Activated B cell treated with CpG ODN at 0.5 μM for 24 hours (primary cell): ENCODE measurements at regions not wholly inside any gene's neighbourhood (a gene's known extent, or its start where the extent isn't known, plus 50 kb on each side); places are given as distances from the start of the nearest gene placed in this dataset.

Experiments
- ATAC-seq: fragments of 200-7000 bp; cut with Tn5 transposase; one replicate; pipeline ENCODE4 v1.10.0; 2021; ENCODE audit warnings: low read depth, mild to moderate bottlenecking, moderate library complexity
- CTCF ChIA-PET: fragments of 350-600 bp; sonication (Branson Sonifier 250); formaldehyde crosslinking; loops from one replicate; lab custom pipeline; 2021; ENCODE audit warnings: antibody characterized with exemption; lab: Charles Lee
- POLR2A ChIA-PET: fragments of 350-600 bp; sonication (Branson Sonifier 250); formaldehyde crosslinking; loops from one replicate; lab custom pipeline; 2021; ENCODE audit warnings: antibody characterized with exemption; lab: Charles Lee
- DNase-seq: peaks from one replicate; pipeline ENCODE4 v3.0.0; 2022
- H3K27ac Mint-ChIP-seq: one replicate; pipeline ENCODE4 v1.8.0; 2020; ENCODE audit warnings: mixed read lengths
- H3K27me3 Mint-ChIP-seq: one replicate; pipeline ENCODE4 v1.8.0; 2021; ENCODE audit warnings: mixed read lengths
- H3K36me3 Mint-ChIP-seq: one replicate; pipeline ENCODE4 v1.8.0; 2021; ENCODE audit warnings: low read depth, mixed read lengths
- H3K4me1 Mint-ChIP-seq: one replicate; pipeline ENCODE4 v1.8.0; 2021; ENCODE audit warnings: mixed read lengths
- H3K4me3 Mint-ChIP-seq: one replicate; pipeline ENCODE4 v1.8.0; 2020; ENCODE audit warnings: mild to moderate bottlenecking, mixed read lengths
- H3K9me3 Mint-ChIP-seq: one replicate; pipeline ENCODE4 v1.8.0; 2020; ENCODE audit warnings: mixed read lengths
- intact Hi-C: fragments of 100-400 bp; cut with micrococcal nuclease; formaldehyde crosslinking; loops from one replicate; pipeline ENCODE4 v1.15.1; 2024
- TF ChIP-seq, protein P1 (sequence below): fragments of 200-600 bp; IDR thresholded peaks from one replicate; pipeline ENCODE4 v1.8.0; 2022; ENCODE audit warnings: antibody characterized with exemption, mild to moderate bottlenecking

DNA sequence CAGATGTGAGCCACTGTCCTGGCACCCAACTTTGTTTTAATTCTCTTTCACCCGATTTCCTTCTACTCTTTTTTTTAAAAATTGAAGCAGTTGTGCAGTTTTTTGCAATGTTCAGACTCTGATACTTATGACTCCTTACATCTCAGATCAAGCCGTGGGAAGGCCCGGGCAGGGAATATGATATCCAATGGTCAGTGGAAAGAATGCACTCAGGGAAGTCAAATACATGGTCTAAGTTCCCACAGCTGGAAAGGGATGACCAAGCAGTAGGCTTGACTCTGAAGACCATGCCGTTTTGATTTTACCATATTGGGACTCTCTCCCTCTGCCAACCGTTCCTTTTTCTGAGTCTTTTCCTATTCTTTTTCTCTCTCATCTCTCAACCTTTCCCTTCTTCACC, 157.2 kb downstream of the RPLP1 start:
- peaks cover 10% of the 10 kb centered on the region for H3K27me3 Mint-ChIP-seq
- CTCF ChIA-PET, result no interaction called here

DNA sequence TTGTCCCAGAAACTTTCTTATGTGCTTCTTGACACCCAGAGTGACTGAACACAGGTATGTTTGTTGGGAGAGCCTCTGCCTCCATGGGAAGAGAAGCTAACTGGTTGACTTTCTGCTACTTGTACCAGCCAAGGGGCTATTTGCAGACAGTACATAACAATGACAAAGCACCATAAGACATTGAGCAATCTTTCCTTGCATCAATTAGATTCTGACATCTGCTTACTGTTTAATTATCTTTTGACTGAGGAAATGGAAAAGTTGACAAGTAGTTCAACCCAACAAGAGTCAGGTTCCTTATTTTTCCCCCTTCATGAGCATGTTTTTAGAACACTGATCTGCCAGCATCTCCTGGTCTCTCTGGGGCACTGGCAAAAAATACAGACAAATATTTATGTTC, 157.7 kb downstream of the RPLP1 start:
- no peaks in the 10 kb centered on the region for H3K4me1 Mint-ChIP-seq
- DNase-seq, result no peak
- H3K27me3 Mint-ChIP-seq, result peaks cover 10% of the 10 kb centered on the region
- intact Hi-C loops, result no loop called here
- H3K4me3 Mint-ChIP-seq, result no peak overlapping the region
- TF ChIP-seq, protein P1, sequence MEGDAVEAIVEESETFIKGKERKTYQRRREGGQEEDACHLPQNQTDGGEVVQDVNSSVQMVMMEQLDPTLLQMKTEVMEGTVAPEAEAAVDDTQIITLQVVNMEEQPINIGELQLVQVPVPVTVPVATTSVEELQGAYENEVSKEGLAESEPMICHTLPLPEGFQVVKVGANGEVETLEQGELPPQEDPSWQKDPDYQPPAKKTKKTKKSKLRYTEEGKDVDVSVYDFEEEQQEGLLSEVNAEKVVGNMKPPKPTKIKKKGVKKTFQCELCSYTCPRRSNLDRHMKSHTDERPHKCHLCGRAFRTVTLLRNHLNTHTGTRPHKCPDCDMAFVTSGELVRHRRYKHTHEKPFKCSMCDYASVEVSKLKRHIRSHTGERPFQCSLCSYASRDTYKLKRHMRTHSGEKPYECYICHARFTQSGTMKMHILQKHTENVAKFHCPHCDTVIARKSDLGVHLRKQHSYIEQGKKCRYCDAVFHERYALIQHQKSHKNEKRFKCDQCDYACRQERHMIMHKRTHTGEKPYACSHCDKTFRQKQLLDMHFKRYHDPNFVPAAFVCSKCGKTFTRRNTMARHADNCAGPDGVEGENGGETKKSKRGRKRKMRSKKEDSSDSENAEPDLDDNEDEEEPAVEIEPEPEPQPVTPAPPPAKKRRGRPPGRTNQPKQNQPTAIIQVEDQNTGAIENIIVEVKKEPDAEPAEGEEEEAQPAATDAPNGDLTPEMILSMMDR, result no peak
- no peaks in the 10 kb centered on the region for H3K36me3 Mint-ChIP-seq
- ChIA-PET POLR2A (no interaction called here), CTCF (no interaction called here)
- H3K9me3 Mint-ChIP-seq, result no peaks in the 10 kb centered on the region
- no peak for ATAC-seq
- H3K27ac Mint-ChIP-seq, result no peak overlapping the region

More for the DNA sequence above, 157.2 kb downstream of the RPLP1 start:
- no peak overlapping the region for H3K27ac Mint-ChIP-seq
- no peak overlapping the region for H3K4me3 Mint-ChIP-seq
- no peak for DNase-seq
- TF ChIP-seq, protein P1, result no peak
- POLR2A ChIA-PET, result no interaction called here
- no peaks in the 10 kb centered on the region for H3K9me3 Mint-ChIP-seq
- ATAC-seq, result no peak
- no peaks in the 10 kb centered on the region for H3K36me3 Mint-ChIP-seq
- H3K4me1 Mint-ChIP-seq, result no peaks in the 10 kb centered on the region
- intact Hi-C loops, result no loop called here

DNA sequence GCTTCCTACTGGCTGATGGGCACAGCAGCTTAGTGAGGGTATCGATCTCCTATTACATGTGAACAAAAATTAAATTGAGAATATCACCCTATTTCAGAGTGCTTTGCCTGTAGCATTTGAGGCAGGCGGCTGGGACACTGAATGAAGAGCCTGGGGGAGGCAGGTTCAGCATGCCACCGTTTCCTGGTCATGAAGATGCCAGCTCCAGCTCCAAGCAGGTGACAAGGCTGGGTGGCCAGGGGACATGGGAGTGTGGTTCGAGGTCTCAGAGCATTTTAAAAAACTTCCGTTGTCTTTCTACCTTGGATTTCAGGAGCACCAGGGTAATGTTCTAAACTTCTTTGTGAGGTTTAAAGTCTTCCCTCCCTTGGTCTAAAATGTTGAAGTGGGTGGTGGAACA, 158.2 kb downstream of the RPLP1 start:
- H3K27me3 Mint-ChIP-seq, result peaks cover 10% of the 10 kb centered on the region
- ChIA-PET POLR2A (no interaction called here), CTCF (no interaction called here)
- H3K4me3 Mint-ChIP-seq, result no peak overlapping the region
- TF ChIP-seq, protein P1, result no peak
- DNase-seq, result no peak
- H3K27ac Mint-ChIP-seq, result no peak overlapping the region
- ATAC-seq, result no peak
- H3K4me1 Mint-ChIP-seq, result no peaks in the 10 kb centered on the region
- H3K36me3 Mint-ChIP-seq, result no peaks in the 10 kb centered on the region
- no peaks in the 10 kb centered on the region for H3K9me3 Mint-ChIP-seq
- intact Hi-C loops, result no loop called here

DNA sequence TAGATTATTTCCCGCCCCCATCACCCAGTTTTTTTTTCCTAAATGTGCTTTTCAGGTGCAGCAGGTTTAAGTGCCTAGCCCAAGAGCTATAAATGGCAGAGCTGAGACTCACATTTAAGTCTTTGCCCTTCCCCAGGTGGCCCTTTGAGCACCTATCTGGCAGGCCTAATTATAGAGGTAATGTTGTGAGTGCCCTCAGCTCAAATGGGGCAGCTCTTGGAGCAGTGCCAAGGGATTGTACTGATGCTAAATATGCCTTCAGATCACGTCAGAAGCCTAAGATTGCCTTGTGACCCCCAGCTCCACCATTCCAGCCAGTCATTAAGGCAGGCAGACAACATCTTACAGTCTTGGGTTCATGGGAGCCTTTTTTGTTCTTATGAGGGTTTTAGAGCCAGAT, 159.5 kb downstream of the RPLP1 start:
- ChIA-PET POLR2A (interaction anchor here (0.7 kb wide), 1 partner anchor 473 kb away, joined by 7 read pairs; no protein-coding TSS in a partner anchor), CTCF (no interaction called here)
- H3K36me3 Mint-ChIP-seq, result no peaks in the 10 kb centered on the region

DNA sequence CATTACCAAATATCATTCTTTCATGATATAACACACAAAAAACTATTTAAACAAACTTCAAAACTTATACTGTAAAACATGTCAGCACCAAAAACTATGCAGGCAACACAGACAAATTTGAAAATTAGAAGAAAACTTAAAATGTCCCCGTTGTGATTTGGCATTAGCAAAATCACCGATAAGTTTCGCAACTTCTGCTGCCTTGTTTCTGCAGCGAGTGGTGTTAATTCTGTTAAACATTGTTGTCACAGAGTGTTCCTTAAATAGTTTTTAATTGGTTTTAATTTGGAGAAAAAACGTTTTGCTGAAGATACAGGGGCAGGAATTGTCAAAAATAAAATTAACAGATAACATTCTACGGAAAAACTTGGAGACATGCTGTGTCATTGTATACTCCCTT, 160.6 kb downstream of the RPLP1 start:
- no peaks in the 10 kb centered on the region for H3K36me3 Mint-ChIP-seq
- no peaks in the 10 kb centered on the region for H3K9me3 Mint-ChIP-seq
- no peak overlapping the region for H3K4me3 Mint-ChIP-seq
- H3K27ac Mint-ChIP-seq, result no peak overlapping the region
- POLR2A ChIA-PET, result no interaction called here
- H3K4me1 Mint-ChIP-seq, result no peaks in the 10 kb centered on the region
- TF ChIP-seq, protein P1, result no peak
- CTCF ChIA-PET, result no interaction called here
- intact Hi-C loops, result no loop called here
- DNase-seq (no peak), ATAC-seq (no peak)
- H3K27me3 Mint-ChIP-seq, result peaks cover 6% of the 10 kb centered on the region

More for the DNA sequence above, 159.5 kb downstream of the RPLP1 start:
- intact Hi-C loops, result no loop called here
- DNase-seq, result no peak
- Mint-ChIP-seq H3K4me3 (no peak overlapping the region), H3K27ac (no peak overlapping the region), H3K4me1 (no peaks in the 10 kb centered on the region), H3K9me3 (no peaks in the 10 kb centered on the region), H3K27me3 (peaks cover 10% of the 10 kb centered on the region)
- ATAC-seq, result no peak
- TF ChIP-seq, protein P1, result no peak
